GM19025 (cell line): ENCODE measurements at regions not wholly inside any gene's neighbourhood (a gene's known extent, or its start where the extent isn't known, plus 50 kb on each side); places are given as distances from the start of the nearest gene placed in this dataset.

Experiments used
- ATAC-seq: cut with Tn5 transposase; IDR thresholded peaks from one replicate; pipeline ENCODE4 v1.9.1; 2021; ENCODE audit warnings: mild to moderate bottlenecking, low read depth, moderate library complexity; ENCODE audit not compliant: unreplicated experiment

- ATAC-seq, result no peak
These were observed 261.4 kb upstream of the TBX3 start for GRCh38 chr12:114945351-114945750.

- no peak for ATAC-seq
These were observed 260.8 kb upstream of the TBX3 start for GRCh38 chr12:114944736-114945135.

- no peak for ATAC-seq
These were observed 259.6 kb upstream of the TBX3 start for GRCh38 chr12:114943601-114944000.

GRCh38 chr12:114938487-114939210 is 254.7 kb upstream of the TBX3 start:
- no peak for ATAC-seq

- ATAC-seq, result no peak
These were observed 252.4 kb upstream of the TBX3 start for GRCh38 chr12:114936148-114937079.

GRCh38 chr12:114935658-114936057 is 251.7 kb upstream of the TBX3 start:
- no peak for ATAC-seq

- ATAC-seq, result no peak
These were observed 249.6 kb upstream of the TBX3 start for GRCh38 chr12:114933428-114934160.

- no peak for ATAC-seq
These were observed 248.8 kb upstream of the TBX3 start for GRCh38 chr12:114932806-114933205.

- ATAC-seq, result no peak
These were observed 247.1 kb upstream of the TBX3 start for GRCh38 chr12:114931025-114931424.

- ATAC-seq, result no peak
These were observed 242.4 kb upstream of the TBX3 start for GRCh38 chr12:114926341-114926740.

GRCh38 chr12:114924946-114925475 is 241.0 kb upstream of the TBX3 start:
- no peak for ATAC-seq

GRCh38 chr12:114921781-114922180 is 237.8 kb upstream of the TBX3 start:
- no peak for ATAC-seq

GRCh38 chr12:114920771-114921554 is 237.0 kb upstream of the TBX3 start:
- ATAC-seq, result no peak

GRCh38 chr12:114919479-114919878 is 235.5 kb upstream of the TBX3 start:
- no peak for ATAC-seq

- ATAC-seq, result no peak
These were observed 234.7 kb upstream of the TBX3 start for GRCh38 chr12:114918535-114919233.

GRCh38 chr12:114917953-114918352 is 234.0 kb upstream of the TBX3 start:
- no peak for ATAC-seq

GRCh38 chr12:114917307-114917706 is 233.3 kb upstream of the TBX3 start:
- no peak for ATAC-seq

- ATAC-seq, result no peak
These were observed 232.6 kb upstream of the TBX3 start for GRCh38 chr12:114916541-114916940.

GRCh38 chr12:114916124-114916523 is 232.1 kb upstream of the TBX3 start:
- no peak for ATAC-seq
